RPMI8226 (cell line): ENCODE measurements at regions not wholly inside any gene's neighbourhood (a gene's known extent, or its start where the extent isn't known, plus 50 kb on each side); places are given as distances from the start of the nearest gene placed in this dataset.

Experiments used
- DNase-seq: peaks from one replicate; pipeline ENCODE4 v3.0.0-alpha.2; 2015

DNA sequence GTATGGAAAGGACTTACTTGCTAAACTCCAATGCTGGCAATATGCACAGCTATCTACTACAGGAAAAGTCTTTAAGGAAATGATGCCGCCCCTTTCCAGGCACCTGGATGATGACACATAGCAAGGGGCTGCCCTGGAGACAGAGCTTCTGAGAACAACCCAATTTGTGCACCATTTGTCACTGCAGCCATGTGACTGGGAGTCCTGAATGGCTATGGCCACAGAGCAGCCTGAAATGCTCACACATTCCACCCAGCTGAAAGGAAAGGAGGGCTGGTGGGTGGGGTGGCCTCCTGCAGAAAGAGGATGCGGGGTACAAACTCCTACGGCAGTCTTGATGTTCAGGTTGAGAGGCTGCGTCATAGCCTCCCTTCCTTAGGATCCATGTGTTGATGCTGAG is 70.1 kb upstream of the FSTL4 start:
- no peak for DNase-seq

DNA sequence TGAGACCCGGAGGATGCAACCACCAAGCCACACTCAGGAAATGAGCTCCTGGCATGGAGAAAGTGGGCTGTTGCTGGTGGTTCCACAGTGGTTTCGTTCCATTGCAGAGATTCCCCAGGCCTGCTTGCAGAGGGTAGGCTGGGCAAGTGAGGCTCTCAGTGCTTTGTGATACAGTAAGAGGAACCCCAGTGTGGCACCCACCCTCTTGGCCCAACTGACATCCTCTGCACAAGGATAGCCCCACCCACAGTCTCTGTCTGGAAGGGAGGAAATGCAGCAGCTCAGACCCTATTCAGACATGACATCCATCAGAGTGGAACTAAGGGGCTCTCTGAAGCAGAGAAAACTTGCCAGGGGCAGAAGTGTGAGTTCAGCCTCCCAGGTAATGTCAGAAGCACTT is 69.6 kb upstream of the FSTL4 start:
- no peak for DNase-seq

DNA sequence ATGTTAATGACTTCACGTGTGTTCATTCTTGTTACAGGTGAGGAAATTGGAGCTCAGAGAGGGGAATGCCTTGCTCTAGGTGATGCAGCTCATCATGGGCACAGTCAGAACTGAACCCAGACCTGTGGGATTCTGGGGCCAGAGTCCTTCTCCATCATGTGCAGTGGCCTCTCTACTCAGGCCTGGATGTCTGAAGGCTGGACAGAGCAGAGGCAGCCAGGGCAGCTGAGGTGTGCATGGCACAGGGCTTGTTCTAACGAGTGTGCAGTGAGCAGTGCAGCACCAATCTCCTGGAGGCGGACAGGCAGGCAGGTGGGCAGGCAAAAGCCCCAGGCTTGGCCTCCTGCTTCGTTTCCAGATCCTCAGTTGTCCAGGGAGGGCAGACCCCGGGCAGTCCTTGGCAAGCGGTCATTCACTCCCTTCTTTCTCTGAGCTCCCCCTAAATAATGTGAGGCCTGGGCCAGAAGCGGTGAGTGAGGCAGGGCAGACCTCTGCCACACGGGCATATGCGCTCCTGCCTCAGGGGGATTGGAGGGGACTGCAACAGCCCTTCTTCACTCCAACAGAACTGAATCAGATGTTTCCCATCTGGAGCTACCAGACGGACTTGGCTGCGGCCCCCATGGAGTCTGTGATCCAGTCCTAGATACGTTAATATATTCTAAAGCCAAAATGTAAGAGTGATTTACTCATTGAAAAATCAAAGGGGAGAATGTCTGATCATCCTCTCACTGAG is 68.7 kb upstream of the FSTL4 start:
- DNase-seq, result no peak

DNA sequence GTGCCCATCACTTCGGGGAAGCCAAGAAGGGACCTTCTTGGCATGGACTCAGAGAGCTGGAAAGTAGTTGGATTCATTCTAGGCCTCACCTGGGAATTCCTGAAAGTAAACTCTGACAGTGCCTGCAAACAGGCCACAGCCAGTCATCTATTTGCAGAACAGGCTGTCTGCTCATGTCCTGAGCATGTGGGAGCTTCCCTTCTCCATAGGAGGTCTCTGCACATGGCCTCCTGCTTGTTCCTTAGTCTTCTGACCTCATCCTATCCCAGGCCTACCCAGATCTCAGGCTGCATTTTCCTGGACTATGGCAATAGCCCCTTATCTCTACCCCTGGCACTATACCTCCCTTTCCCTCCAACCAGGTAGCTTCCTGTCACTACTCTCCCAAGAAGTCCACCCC is 67.2 kb upstream of the FSTL4 start:
- no peak for DNase-seq

DNA sequence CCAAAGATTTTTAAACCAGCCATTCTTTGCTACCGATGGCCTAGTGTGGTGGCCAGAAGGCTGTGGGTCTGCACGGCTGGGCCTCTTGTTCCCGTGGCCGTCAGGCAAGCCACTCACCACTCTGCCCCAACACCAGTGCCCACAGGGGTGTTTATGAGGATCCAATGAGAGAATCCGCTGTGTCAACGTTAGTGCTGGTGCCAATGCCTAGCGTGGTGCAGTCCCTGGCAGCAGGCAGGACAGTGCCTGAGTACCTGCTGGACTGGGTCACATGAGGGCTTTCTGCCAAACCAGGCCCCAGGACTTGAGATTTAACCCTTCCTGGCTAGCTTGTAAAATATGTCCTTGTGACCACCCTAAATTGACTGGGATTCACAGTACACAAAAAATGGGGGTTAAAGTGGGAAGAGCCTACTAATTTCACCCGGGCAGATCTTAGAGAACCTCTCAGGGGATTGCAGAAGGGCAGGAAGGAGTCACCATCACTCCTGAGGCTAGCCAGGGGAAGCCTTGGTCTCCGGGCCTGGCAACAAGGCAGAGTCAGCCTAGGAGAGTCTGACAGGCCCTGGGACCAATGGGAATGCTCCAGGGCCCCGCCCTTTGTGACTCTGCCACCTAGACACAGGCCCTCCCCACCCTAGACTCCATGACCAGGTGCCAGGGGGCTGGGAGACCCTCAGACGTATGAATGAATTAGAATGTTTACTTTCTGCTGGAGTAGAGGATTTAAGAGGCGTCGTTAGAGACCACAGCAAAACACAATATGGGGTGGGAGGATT is 63.2 kb upstream of the FSTL4 start:
- no peak for DNase-seq

DNA sequence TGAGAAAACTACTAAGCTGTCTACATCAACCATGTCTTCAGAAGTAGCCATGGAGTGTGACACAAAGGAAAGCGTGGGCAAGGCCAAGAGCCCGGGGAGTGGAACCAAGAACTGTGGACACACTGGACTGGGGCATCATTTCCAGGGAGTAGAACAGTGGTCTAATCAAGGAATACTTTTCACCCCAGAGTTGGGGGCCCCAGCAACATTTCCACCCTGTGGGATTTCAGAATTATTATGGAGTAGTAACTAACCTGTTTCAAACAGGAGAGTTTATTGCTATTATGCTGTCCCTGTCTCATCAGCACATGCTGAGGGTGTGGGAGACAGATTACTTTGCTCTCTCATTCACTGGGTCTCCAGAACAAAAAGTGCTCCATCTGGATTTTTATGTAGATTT is 58.0 kb upstream of the FSTL4 start:
- no peak for DNase-seq

DNA sequence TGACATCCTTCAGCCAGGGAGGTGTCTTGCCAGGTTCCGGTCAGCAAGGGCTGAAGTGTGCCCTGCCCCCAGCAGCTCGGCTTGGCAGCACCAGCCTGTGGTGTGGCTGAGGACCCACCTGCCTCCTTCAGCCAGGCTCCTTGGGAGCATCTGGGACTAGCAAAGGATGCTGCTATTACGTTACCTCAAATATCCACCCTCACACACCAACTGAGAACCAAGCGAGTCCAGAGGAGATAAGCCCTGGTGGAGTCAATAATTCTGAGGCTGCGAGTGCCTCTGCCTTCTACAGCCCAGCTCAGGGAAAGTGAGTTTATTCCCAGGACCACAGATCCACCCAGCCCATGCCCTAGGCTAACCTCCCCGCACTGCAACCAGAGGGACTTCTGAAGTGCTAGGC is 57.1 kb upstream of the FSTL4 start:
- no peak for DNase-seq

DNA sequence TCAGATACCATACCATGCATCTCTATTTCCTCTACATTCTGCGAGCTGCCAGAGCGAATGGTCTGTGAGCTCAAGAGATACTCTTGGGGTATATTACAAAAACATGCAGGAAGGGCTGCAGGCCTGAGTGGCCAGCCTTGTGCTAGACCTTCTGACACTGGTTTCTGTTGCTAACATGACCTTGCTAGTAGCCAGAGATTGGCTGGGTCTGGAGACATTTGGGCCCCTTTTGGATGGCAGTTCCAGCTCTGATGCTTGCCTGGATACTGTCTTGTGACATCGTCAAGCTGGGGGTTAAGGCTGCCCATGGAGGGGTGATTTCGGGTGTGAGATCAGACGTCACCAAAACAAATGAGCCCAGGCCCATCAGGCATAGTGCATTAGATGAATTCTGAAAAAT is 56.1 kb upstream of the FSTL4 start:
- no peak for DNase-seq

DNA sequence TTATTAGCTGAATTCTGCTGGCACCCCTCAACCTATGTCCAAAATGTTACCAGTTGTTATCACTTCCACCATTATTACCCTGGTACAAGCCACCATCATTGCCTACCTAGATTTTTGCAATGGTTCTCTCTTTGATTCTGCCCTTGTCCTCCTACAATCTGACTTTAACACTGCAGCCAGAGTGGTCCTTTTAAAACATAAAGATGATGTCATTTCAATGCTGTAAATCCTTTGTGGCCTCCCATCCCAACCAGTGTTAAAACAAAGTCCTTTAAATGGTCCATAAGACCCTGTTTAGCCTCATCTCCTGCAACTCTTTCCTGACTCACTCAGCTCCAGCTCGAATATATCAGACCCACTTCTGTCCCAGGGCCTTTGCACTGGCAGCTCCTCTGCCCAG is 54.9 kb upstream of the FSTL4 start:
- no peak for DNase-seq

DNA sequence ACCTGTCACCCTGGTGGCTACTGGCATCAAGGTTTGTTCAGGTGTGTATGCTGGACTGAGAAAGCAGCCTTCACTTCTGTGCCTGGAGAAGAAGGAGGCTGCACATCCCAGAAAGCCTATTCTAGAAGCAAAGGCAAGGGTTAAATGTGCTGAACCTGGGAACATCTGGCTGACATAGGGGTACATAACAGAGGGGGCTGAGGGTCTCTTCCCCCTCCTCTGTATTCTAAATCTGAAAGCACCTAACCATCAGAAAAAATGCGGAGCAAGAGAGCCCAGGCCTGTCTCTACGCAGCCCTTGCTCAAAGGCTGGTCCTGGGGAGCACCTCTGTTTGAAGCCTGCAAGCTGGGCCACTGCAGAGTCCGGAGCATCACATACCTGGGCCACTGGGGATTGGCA is 53.2 kb upstream of the FSTL4 start:
- no peak for DNase-seq

DNA sequence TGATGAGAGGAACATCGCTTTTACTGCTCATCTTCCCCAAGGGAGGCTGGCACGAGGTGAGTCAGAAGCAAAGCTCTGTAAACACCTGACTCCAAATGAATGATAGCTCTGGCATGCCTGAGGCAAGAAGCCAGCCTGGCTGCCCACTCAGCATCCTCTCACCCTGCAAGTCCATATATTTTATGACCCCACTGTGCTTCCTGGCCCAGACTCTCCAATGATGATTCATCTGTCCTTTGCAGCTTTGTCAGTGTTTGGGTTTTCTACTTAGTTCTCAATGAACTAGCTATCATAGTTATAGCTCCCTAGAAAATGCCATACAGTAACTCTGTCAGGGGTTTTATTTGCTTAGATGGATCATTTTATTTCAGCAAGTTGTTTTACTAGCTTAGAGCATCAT is 52.1 kb upstream of the FSTL4 start:
- no peak for DNase-seq

DNA sequence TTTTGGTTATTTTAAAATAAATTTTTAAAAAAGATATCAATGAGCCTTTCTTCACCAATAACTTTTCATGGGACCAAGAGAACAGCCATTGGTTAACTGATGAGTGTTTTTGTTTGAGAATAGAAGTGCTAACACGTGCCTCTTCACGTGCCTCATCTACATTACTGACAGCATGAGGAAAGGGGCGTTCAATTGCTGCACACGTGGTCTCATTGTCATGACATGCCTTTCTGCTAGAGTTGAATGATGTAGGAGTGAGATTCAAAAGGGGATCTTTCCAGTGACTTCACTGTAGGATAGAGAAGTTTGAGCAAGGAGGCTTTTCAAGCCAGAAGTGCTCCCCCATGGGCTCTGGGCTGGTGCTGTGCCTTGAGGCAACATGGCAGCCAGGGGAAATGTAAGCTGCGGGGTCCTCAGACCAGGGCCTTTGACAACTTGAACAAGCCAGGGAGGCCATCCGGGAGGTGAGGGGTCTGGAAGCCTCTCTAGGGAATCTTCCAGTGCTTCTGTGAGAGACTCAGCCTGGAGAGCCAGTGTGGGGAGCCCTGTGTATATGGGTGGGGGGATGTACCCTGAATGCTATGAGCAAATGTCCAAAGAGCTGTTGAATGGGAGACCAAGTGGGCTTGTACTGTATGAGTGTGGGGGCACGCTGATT is 51.2 kb upstream of the FSTL4 start:
- no peak for DNase-seq

DNA sequence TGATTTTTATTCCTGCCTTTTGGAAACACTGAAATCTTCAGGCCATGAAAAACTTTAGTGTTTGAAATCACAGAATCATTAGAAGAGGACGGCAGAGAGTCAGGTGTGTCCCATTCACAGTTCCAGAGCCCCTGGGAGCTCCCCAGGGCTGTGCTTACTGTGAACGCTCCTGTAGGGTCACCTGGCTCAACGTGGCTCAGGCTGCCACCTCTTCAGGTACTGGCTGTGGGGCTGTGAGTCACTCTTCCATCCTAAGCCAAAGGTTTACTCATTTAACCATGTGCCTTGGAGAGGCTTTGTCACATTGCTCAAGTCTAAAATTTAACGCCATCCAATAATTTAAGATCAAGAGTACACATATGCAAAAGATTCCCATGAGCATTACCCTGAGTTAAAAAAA is 50.2 kb upstream of the FSTL4 start:
- no peak for DNase-seq
